ENCODE measurements at regions not wholly inside any gene's neighbourhood (a gene's known extent, or its start where the extent isn't known, plus 50 kb on each side); places are given as distances from the start of the nearest gene placed in this dataset.

GRCh38 chr3:74387111-74387735, 227.2 kb downstream of the CNTN3 start:
- TF ChIP-seq POLR2A (IDR thresholded peaks at IDR 0.05) (no peak), CTCF (IDR thresholded peaks at IDR 0.05) (no peak)

All from esophagus squamous epithelium (tissue), 4 donors.